GM18505 (cell line): ENCODE measurements at regions not wholly inside any gene's neighbourhood (a gene's known extent, or its start where the extent isn't known, plus 50 kb on each side); places are given as distances from the start of the nearest gene placed in this dataset.
A peak's percentile ranks its signal among the peaks of the same experiment; 100 is the strongest.

Experiments
- ATAC-seq: cut with Tn5 transposase; IDR thresholded peaks from one replicate; pipeline ENCODE4 v1.9.1; 2021; ENCODE audit not compliant: unreplicated experiment
- POLR2A ChIP-seq: IDR thresholded peaks from 4 replicates; pipeline ENCODE4 v1.6.1; 2011; ENCODE audit warnings: borderline replicate concordance; ENCODE audit not compliant: insufficient read depth, insufficient read length; ENCODE audit errors: extremely low read depth

DNA sequence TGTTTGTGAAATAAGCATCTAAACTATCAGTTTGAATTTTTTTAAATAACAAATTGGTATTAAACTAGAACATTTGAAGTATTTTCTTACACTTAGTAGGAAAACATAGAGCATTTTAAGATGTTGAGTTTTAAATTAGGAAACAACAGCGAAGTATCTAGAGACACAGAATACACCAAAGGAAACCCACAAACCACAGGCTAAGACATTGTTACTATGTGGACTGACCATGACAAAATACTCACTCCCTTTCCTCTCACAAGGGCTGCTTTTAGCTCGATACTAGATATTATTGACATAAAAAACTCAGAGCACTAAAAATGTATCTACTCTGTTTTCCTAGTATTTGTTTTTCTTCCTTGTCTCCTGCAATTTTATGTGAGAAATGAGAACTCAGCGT lies 266.0 kb upstream of the CITED2 start:
- ATAC-seq: peak; percentile 95
- no peak for TF ChIP-seq POLR2A

DNA sequence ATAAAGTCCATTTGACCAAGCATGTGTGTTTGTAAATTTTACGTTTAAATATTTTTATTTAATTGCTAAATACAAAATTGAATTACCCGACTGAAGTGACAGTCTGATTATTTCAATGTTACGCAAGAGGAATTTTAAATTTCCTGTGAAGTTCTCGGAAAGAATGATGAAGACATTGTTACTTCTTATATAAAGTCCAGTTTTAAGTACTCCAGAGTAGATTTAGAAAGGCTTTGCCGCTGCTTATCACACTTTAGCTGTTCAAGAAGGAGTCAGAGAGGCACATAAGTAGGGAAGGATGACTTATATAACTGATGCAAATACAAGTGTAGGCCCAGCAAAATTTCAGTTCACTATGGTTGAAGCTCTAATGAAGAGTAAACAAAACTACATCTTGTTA lies 265.1 kb upstream of the CITED2 start:
- TF ChIP-seq POLR2A: no peak
- no peak for ATAC-seq

DNA sequence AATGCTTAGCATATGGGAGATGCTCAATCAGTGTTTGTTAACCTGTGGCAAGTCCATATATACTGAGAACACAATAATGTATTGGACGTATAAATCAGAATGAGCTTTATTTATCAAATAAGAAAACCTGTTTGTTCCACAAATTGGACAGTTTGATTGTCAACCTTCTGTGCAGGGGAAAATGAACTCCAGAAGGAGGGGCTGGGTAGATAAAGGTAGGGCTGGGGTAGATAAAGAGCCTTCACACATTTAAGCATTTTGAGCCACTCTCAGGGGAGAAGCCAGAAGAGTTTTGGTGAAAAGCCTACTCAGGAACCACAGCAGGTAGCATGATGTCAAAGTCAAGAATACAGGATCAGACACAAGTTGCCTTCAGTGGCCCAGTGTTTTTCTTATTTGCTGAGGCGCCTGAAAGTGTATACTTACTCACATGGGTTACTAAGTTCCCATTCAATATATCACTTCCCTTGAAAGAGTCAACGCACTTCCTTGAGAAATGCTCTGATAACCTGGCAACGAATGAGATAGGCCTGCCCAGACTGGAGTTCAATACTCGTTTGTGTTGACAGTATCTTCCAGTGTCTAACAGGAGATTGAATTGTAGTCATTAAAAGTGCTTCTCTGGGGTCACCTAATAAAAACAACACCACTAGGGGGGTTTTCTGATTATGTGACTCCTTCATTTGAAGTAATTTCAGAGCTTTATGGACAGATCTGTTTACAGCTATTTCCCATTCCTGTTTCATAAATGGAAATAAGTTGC lies 263.9 kb upstream of the CITED2 start:
- ATAC-seq: no peak
- no peak for TF ChIP-seq POLR2A

DNA sequence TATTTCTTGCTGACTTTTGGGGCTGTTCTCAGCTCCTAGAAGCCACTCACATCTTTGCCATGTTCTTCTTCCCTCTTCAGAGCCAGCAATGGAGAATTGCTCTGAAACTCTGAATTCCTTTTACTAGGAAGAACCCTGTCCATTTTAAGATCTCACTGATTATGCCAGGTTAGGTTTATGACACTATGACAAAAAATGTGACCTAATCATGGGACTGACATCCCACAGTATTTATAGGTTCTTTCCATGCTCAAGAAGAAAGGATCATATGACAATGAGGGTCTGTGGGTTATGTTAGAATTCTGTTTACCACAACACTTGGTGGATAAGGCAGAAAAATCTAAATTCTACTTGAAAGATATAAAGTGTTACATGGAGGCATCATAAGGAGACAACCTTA lies 263.3 kb upstream of the CITED2 start:
- TF ChIP-seq POLR2A: no peak
- no peak for ATAC-seq

DNA sequence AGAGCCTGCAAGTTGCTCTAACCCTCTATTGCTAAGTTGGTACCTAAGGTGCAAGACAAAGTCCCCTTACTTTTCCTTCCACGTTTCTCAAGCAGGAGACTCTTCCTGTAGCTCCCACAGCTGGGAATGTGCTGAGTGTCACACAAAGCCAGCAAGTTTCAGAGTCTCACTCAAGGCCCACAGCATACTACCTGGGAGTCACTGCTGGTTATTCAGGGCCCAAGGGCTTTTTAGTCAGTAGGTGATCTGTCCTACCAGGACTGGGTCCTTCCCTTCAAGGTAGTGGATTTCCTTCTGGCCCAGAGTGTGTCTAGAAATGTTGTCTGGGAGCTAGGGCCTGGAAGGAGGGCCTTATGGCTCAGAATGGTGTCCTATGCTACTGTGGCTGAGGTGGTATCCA lies 261.9 kb upstream of the CITED2 start:
- ATAC-seq: no peak
- TF ChIP-seq POLR2A: no peak

DNA sequence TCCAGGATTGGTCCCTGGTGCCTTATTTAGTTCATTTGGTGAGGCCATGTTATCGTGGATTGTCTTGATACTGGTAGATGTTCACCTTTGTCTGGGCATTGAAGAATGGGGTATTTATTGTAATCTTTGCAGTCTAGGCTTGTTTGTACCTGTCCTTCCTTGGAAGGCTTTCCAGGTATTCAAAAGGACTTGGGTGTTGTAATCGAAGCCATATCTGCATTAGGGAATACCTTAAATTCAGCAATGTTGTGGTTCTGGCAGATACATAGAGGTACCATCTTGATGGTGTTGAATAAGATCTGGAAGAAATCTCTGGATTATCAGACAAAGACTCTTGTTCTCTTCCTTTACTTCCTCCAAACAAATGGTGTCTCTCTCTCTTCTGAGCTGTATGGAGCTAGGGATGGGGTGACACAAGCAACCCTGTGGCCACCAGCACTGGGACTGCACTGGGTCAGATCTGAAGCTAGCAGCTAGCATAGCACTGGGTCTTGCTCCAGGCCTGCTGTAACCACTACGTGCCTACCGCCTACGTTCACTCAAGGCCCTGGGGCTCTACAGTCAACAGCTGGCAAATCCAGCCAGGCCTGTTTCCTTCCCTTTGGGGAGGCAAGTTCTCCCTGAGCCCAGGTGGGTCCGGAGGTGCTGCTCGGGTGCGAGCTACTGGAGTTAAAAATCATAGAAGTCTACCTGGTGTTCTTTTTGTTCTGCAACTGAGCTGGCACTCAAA lies 261.1 kb upstream of the CITED2 start:
- ATAC-seq: no peak
- TF ChIP-seq POLR2A: no peak

DNA sequence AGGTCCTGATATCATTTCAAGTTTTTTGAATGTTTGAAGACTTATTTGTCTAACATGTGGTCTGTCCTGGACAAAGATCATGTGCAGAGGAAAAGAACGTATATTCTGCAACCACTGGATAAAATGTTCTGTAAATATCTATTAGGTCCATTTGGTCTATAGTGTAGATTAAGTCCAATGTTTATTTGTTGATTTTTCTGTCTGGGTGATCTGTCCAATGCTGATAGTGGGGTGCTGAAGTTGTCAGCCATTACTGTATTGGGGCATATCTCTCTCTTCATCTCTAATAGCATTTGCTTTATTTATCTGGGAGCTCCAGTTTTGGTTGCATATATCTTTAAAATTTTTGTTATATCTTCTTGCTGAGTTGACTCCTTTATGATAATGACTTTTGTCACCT lies 258.4 kb upstream of the CITED2 start:
- no peak for ATAC-seq

DNA sequence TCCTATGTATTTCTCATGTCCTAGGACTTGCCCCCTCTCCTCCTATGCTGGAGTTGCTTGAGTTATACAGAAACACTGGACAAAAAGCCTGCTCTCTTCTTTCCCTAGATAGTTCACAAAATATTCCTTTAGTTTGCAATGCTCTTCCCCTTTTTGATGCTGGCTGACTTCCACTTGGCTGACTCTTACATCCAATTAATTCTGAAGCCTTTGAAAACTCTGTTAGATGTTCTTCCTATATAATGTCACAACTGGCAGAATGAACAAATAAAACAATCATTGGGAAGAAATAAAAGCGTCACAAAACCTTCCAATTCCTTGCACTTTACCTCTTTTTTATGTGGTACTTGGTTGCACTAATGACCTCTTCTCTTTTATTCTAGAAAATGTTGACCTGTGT lies 253.8 kb upstream of the CITED2 start:
- no peak for TF ChIP-seq POLR2A
- ATAC-seq: no peak

More for the DNA sequence above, 258.4 kb upstream of the CITED2 start:
- TF ChIP-seq POLR2A: no peak

DNA sequence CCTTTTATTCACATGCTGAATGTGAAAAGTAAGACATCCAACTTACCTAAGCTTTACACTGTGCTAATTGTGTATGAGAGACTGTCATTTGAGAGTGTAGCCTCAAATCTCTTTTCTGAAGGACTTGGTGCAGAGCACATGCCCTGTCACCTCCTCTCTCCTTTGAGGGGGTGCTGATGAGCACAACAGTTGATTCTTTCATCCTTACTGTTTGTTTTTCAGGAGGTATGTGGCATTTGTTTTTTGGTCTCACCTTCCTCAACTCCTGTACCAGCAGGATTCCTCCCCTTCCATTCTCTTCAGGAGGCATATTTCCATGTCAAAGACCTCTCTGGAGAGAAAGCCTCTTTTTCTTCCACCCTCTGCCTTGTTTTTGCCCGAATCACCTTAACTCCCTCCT lies 252.6 kb upstream of the CITED2 start:
- no peak for ATAC-seq
- no peak for TF ChIP-seq POLR2A

DNA sequence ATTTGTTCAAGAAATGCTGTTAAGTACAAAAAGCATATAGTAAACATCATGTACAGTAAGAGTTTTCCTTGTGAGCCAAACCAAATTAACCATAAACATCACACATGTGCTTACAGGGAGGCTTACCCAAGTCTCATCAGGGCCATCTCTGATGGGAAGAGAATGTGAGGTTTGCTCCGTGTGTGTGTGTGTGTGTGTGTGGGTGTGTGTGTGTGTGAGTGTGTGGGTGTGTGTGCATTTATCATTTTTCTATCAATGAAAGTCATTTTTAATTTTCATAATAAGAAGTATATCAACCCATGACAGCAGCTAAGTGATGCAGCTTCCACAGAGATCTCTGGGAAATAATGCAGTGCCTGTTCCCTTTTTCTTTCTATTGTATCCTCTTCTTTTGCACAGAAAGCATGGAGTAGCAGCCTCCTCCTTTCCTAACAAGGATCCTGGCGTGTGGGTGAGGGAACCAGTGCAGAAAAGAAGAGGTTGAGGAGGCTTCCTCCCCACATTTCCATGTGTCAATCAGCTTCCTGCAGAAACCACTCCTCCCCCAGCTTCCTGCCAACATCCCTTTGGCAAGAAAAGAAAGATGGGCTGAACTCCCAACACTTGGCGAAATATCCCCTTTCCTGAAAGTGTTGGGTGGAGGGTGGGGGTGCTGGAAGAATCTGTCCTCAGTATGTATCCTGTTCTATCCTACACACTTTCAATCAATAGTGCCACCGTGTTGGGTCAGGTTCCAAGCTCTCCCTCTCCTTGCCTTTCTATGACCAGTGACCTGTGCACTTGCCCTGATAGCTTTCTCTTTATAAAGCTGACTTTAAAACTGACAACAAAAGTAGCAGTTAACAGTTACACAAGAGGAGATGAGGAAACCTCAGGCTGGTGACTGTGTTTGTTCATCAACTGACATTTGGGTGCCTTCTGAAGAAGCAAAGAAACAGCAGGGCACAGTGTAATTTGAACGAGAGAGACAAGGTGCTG lies 251.8 kb upstream of the CITED2 start:
- TF ChIP-seq POLR2A: no peak
- ATAC-seq: no peak

DNA sequence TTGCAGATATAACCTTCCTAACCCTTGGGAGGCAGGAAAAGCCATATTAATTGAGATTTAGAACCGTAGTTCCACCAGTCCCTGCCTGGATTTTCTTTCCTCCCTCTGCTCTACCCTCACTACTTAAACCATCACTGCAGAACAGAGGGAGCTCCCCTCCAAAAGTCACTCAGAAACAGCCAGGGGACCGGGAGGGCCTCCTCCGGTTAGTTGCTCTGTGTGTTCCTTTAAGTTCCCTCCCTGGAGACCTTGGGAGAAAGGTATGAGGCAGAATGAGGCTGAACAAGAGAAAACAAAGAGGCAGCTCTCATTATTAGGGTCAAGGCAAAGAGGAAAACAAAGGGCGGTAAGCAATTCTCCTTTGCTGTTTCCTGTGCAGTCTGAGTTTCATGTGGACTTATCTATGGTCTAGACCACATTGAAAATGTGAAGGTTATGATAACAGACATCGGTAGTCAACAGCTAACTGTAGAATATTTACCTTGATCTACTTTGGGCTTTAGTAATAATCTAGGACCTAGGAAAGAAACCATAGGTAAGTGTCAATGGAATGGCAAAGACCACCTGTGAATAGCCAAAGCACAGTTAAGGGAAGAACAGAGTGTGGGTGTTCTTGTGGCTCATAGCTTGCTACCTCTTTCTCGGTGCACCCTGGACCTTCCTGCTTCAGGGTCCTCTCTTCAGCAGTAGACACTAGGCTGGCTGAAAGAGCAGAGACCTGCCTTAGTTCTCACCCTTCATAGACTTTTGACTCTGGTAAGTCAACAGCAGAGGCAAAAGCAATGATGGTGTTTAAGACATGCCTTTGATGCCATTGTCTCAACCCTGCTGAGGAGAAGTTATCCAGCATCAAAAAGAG lies 250.9 kb upstream of the CITED2 start:
- ATAC-seq: no peak
- no peak for TF ChIP-seq POLR2A

DNA sequence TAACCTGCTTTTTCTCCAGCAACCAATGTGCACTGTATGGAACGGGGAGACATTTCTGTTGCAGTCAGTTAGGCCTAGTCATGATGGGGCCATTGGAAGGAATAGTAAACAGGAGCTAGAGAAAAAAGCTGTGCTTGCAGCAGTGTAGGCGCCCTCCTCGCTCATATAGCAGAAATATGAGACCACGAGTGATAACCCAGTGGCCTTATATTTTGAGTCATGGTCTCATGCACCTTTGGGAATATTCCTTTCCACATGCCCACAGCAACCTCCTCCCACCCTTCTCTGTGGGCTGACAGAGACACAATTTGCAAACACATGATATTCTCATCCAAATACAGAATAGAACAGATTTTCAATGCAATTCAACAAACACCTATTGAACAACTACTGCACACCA lies 248.9 kb upstream of the CITED2 start:
- TF ChIP-seq POLR2A: no peak
- ATAC-seq: no peak
